GM13976 (cell line): ENCODE measurements at regions not wholly inside any gene's neighbourhood (a gene's known extent, or its start where the extent isn't known, plus 50 kb on each side); places are given as distances from the start of the nearest gene placed in this dataset.

ENCODE experiments used
- DNase-seq: peaks from one replicate; pipeline ENCODE4 v3.0.0; 2012; ENCODE audit warnings: low spot score
- in situ Hi-C: fragments of 300-500 bp; cut with MboI; formaldehyde crosslinking; loops from one replicate; pipeline ENCODE4 v1.12.0; 2022; ENCODE audit warnings: low sequenced_read_pairs, mixed read lengths, inconsistent platforms; ENCODE audit not compliant: unreplicated experiment
- TF ChIP-seq, protein P1 (sequence below): IDR thresholded peaks from 2 replicates; pipeline ENCODE4 v1.5.1; 2012; ENCODE audit warnings: borderline replicate concordance, mild to moderate bottlenecking; ENCODE audit not compliant: insufficient read depth; ENCODE audit errors: extremely low read depth, missing control alignments, control extremely low read depth

DNA sequence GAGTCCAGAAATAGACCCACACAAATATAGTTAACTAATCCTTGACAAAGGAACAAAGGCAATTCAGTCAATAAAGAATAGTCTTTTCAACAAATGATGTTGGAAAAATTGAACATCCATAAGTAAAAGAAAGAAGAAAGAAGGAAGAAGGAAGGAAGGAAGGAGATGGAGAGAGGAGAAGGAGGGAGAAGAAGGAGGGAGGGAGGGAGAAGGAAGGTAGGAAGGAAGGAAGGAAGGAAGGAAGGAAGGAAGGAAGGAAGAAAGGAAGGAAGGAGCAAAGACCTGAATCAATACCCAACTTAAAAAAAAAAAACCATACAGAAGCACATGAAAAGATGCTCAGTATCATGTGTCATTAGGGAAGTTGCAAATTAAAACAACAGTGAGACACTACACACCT, 148.3 kb downstream of the ATL2 start:
- DNase-seq, result no peak
- TF ChIP-seq, protein P1, sequence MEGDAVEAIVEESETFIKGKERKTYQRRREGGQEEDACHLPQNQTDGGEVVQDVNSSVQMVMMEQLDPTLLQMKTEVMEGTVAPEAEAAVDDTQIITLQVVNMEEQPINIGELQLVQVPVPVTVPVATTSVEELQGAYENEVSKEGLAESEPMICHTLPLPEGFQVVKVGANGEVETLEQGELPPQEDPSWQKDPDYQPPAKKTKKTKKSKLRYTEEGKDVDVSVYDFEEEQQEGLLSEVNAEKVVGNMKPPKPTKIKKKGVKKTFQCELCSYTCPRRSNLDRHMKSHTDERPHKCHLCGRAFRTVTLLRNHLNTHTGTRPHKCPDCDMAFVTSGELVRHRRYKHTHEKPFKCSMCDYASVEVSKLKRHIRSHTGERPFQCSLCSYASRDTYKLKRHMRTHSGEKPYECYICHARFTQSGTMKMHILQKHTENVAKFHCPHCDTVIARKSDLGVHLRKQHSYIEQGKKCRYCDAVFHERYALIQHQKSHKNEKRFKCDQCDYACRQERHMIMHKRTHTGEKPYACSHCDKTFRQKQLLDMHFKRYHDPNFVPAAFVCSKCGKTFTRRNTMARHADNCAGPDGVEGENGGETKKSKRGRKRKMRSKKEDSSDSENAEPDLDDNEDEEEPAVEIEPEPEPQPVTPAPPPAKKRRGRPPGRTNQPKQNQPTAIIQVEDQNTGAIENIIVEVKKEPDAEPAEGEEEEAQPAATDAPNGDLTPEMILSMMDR, result no peak
- in situ Hi-C loops, result no loop called here

DNA sequence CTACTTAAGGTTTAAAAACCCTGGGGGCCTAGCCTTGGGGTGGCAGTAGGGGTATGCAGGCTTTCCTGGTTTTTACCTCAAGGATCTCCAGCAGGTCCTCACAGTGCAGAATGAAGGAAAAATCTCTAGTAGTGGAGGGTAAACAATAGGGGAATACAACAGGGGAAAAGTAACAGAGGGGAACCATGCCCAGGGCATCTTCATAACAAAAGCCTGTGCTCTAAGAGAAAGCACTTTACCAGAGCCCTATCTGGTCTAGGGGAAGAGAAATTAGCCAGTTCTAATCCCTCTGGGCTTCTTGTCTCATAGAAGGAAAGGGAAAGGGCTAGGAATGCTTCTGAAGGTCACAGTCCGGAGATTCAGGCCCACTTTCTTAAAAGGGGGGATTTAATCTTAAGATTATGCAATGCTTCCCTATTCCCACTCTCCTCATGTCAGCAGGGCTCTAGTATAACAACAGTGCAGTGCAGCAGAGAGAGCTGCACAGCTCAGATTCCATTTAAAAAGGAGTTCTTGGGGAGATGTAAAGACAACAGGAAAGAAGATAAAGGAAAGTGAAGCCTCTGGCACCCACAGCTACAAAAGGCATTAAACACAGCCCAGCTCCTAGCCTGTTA, 149.0 kb upstream of the CYP1B1 start:
- TF ChIP-seq, protein P1, result no peak
- no peak for DNase-seq
- in situ Hi-C loops, result no loop called here

DNA sequence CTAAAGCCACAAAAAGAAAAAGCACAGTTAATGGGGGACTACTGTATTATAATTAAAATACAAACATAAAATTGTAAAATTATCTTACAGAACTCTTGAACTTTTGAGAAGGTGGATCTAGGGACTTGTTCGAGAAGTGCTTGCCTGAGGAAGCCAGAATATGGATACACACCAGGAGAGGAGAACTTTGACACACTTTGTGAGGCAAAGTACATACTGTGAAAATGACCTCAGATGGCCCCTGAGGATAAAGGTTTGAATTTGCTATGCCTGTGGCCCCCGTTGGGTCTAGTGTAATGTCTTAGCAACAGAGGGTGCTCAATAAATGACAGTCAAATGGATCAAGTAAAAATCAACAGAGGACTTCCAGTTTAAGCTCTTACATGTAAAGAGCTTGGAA, 148.2 kb upstream of the CYP1B1 start:
- TF ChIP-seq, protein P1, result no peak
- DNase-seq, result no peak
- in situ Hi-C loops, result no loop called here

DNA sequence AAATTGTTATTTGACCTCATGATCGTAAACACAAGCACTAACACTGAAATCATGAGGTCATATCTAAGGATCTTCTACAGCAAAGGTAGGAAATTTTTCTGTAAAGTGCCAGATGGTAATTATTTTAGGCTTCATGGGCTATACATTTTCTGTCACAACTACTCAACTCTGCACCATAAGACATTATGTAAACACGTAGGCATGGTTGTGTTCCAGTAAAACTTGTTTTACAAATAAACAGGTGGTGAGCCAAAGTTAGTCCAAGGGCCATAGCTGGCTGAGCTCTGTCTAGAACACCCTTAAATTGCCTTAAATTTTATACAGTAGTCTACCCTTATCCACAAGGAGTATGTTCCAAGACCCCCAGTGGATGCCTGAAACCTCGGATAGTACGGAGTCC, 147.3 kb upstream of the CYP1B1 start:
- TF ChIP-seq, protein P1, result no peak
- in situ Hi-C loops, result no loop called here
- DNase-seq, result no peak

GRCh38 chr2:38220164-38220563, 144.2 kb upstream of the CYP1B1 start:
- no peak for DNase-seq
- TF ChIP-seq, protein P1, result no peak
- in situ Hi-C loops, result no loop called here

DNA sequence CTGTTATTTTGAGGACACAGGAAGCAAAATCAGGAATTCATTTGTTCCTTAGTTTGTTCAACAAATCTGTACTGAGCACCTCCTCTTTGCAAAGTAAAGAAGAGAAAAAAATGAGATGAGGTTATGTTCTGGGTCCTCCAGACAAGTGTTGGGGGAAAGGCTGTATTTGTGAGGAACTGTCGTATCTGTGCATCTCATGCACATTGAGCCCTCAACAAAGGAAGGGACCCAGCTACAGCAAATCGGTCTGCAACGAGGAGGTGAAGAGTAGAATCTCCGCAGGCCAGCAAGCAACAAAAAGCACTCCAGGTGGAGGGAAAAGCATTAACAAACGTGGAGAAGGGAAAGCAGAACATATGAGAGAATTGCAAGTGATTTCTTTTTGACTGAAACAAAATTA, 143.0 kb upstream of the CYP1B1 start:
- TF ChIP-seq, protein P1, result no peak
- in situ Hi-C loops, result no loop called here

More for the DNA sequence above, 143.0 kb upstream of the CYP1B1 start:
- DNase-seq, result no peak
